ENCODE measurements at regions not wholly inside any gene's neighbourhood (a gene's known extent, or its start where the extent isn't known, plus 50 kb on each side); places are given as distances from the start of the nearest gene placed in this dataset.

GRCh38 chr20:57065646-57066045, 200.8 kb downstream of the BMP7 start:
- Histone ChIP-seq H3K9ac (ENCODE audit: low read length) (no peak overlapping the region), H3K4me1 (ENCODE audit: insufficient read depth, low read length, severe bottlenecking) (no peaks in the 10 kb centered on the region), H3K4me3 (ENCODE audit: low read depth, low read length, poor library complexity, severe bottlenecking) (no peak overlapping the region), H3K9me2 (ENCODE audit: low read depth, low read length) (no peaks in the 10 kb centered on the region), H3F3A (ENCODE audit: insufficient read depth, low read length) (no peaks in the 10 kb centered on the region), H3K9me3 (ENCODE audit: low read length) (no peaks in the 10 kb centered on the region), H3K4me2 (ENCODE audit: low read length) (no peak overlapping the region), H3K79me2 (ENCODE audit: insufficient read depth, low read length) (no peaks in the 10 kb centered on the region), H3K27me3 (ENCODE audit: insufficient read depth, low read length) (0 out of 2 replicates have a peak, but pooled peaks cover 5% of the 10 kb centered on the region), H3K27ac (ENCODE audit: low read depth, low read length, poor library complexity, severe bottlenecking) (no peak overlapping the region), H4K20me1 (ENCODE audit: insufficient read depth, low read length) (no peaks in the 10 kb centered on the region), H2AFZ (ENCODE audit: low read length) (no peak overlapping the region), H3K36me3 (ENCODE audit: insufficient read depth, low read length) (no peaks in the 10 kb centered on the region)
- TF ChIP-seq CTCF (IDR thresholded peaks at IDR 0.05; ENCODE audit: low read length) (no peak), EZH2 (IDR thresholded peaks at IDR 0.05; ENCODE audit: borderline replicate concordance, low read length) (no peak)

GRCh38 chr20:57066126-57066900, 200.1 kb downstream of the BMP7 start:
- no peak overlapping the region for H3K27ac ChIP-seq (ENCODE audit: low read depth, low read length, poor library complexity, severe bottlenecking)
- H3K4me3 ChIP-seq (ENCODE audit: low read depth, low read length, poor library complexity, severe bottlenecking), result no peak overlapping the region
- H3K9me2 ChIP-seq (ENCODE audit: low read depth, low read length), result no peaks in the 10 kb centered on the region
- no peaks in the 10 kb centered on the region for H4K20me1 ChIP-seq (ENCODE audit: insufficient read depth, low read length)
- no peaks in the 10 kb centered on the region for H3K9me3 ChIP-seq (ENCODE audit: low read length)
- no peak overlapping the region for H2AFZ ChIP-seq (ENCODE audit: low read length)
- H3K27me3 ChIP-seq (ENCODE audit: insufficient read depth, low read length), result no peaks in the 10 kb centered on the region; the same call in 1 of the 2 replicates
- H3K9ac ChIP-seq (ENCODE audit: low read length), result no peak overlapping the region
- no peaks in the 10 kb centered on the region for H3F3A ChIP-seq (ENCODE audit: insufficient read depth, low read length)
- H3K79me2 ChIP-seq (ENCODE audit: insufficient read depth, low read length), result no peaks in the 10 kb centered on the region
- H3K4me2 ChIP-seq (ENCODE audit: low read length), result no peak overlapping the region
- no peaks in the 10 kb centered on the region for H3K4me1 ChIP-seq (ENCODE audit: insufficient read depth, low read length, severe bottlenecking)
- no peaks in the 10 kb centered on the region for H3K36me3 ChIP-seq (ENCODE audit: insufficient read depth, low read length)
- TF ChIP-seq CTCF (IDR thresholded peaks at IDR 0.05; ENCODE audit: low read length) (no peak), EZH2 (IDR thresholded peaks at IDR 0.05; ENCODE audit: borderline replicate concordance, low read length) (no peak)

- Histone ChIP-seq H3K79me2 (ENCODE audit: insufficient read depth, low read length) (no peaks in the 10 kb centered on the region), H3K4me2 (ENCODE audit: low read length) (no peak overlapping the region), H3K36me3 (ENCODE audit: insufficient read depth, low read length) (no peaks in the 10 kb centered on the region), H3K9me2 (ENCODE audit: low read depth, low read length) (no peaks in the 10 kb centered on the region), H3K4me3 (ENCODE audit: low read depth, low read length, poor library complexity, severe bottlenecking) (no peak overlapping the region), H3F3A (ENCODE audit: insufficient read depth, low read length) (no peaks in the 10 kb centered on the region), H4K20me1 (ENCODE audit: insufficient read depth, low read length) (no peaks in the 10 kb centered on the region), H3K27me3 (ENCODE audit: insufficient read depth, low read length) (peaks cover 8% of the 10 kb centered on the region), H3K9ac (ENCODE audit: low read length) (no peak overlapping the region), H2AFZ (ENCODE audit: low read length) (no peak overlapping the region), H3K27ac (ENCODE audit: low read depth, low read length, poor library complexity, severe bottlenecking) (no peak overlapping the region), H3K9me3 (ENCODE audit: low read length) (no peaks in the 10 kb centered on the region), H3K4me1 (ENCODE audit: insufficient read depth, low read length, severe bottlenecking) (no peaks in the 10 kb centered on the region)
- TF ChIP-seq EZH2 (IDR thresholded peaks at IDR 0.05; ENCODE audit: borderline replicate concordance, low read length), result no peak
- no peak for TF ChIP-seq CTCF (IDR thresholded peaks at IDR 0.05; ENCODE audit: low read length)
Measured at GRCh38 chr20:57069442-57069841, 197.0 kb downstream of the BMP7 start.
